GM19324 (cell line): ENCODE measurements at regions not wholly inside any gene's neighbourhood (a gene's known extent, or its start where the extent isn't known, plus 50 kb on each side); places are given as distances from the start of the nearest gene placed in this dataset.

Experiments used
- ATAC-seq: cut with Tn5 transposase; IDR thresholded peaks from one replicate; pipeline ENCODE4 v1.9.1; 2021; ENCODE audit warnings: mild to moderate bottlenecking, moderate library complexity; ENCODE audit not compliant: unreplicated experiment, low FRiP score

DNA sequence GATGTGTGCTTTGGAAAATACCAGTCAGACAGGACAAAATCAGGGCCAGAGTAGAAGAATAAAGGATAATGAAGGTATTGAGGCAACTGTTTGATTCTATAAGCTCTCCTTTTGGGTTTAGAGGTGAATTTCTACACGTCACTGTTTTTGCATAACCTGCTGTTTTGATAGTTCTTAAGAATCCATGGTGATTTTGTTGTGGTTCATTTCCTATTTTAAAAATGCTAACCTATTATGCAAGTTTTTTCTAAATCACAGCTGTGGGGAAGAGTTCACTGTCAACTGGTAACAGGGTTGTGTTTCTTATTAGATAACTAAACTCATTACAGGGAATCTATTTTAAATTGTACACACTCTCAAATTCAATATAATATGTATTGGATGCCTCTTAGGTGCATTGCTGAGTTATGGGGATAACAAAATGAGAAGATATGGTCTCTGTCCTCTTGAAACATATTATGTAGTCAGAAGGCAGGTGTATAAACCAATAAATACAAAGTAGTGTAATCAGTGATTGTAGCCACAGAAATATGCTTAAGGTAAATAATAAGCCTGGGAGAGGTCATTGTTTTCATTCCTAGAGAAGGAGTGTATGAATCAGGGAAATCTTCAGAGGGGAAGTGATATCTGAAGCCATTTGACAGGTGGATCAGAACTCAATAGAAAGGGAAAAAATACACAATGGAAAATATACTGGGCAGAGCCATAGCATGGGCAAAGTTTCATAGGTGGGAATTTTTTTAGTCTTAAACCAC is 192.5 kb downstream of the FAT3 start:
- no peak for ATAC-seq

DNA sequence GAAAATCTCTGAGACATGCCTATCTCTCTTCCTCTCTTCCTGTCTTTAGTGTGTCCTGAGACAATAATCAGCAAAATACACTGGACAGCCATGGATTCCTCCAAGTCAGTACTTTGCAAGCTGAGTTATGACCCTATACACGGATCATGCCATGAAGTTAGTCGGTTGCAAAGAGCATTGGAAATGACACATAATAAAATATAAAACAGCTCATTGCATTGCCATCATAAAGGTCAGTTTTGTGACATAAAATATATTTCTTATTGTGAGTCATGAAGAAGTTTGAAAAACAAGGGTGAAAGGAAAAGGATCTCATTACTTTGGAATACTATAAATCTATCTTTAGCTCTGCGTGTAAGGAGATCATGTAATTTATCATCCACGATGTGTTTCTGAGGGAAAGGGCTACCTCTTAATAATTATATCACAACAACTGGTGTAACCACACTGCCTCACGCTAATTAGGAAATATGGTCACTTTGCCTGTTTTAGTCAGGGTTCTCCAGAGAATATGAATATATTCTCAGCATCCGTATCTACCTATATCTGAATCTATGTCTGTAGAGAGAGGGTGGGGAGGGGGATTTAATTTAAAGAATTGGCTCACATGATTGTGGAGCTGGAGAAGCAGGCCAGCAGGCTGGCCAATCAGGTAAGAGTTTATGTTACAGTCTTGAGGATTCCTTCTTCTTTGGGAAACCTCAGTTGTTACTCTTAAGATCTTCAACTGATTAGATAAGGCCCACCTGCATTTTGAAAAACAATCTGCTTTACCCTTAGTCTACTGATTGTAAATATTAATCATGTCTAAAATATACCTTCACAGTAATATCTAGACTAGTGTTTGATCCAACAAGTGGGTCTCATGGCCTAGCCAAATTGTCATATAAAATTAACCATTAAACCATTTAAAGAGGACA is 198.8 kb downstream of the FAT3 start:
- no peak for ATAC-seq

- no peak for ATAC-seq
These were observed 199.7 kb downstream of the FAT3 start for GRCh38 chr11:92424281-92424680.

DNA sequence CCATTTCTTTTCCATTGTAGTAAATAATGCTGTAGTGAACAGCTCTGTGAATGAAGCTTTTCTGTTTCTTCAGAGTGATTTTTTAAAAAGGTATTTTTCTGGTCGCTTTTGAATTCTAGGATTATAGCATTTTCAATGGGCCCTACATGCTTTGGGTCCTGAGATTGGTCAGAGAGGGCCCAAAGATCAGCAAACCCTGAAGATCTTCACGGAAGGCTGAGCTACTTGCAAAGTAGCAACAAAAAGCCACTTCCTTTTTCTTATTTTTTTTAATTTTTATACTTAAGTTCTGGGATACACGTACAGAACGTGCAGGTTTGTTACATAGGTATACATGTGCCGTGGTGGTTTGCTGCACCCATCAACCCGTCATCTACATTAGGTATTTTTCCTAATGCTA is 200.5 kb downstream of the FAT3 start:
- ATAC-seq: no peak

- ATAC-seq: no peak
These were observed 207.9 kb downstream of the FAT3 start for GRCh38 chr11:92432515-92432914.

DNA sequence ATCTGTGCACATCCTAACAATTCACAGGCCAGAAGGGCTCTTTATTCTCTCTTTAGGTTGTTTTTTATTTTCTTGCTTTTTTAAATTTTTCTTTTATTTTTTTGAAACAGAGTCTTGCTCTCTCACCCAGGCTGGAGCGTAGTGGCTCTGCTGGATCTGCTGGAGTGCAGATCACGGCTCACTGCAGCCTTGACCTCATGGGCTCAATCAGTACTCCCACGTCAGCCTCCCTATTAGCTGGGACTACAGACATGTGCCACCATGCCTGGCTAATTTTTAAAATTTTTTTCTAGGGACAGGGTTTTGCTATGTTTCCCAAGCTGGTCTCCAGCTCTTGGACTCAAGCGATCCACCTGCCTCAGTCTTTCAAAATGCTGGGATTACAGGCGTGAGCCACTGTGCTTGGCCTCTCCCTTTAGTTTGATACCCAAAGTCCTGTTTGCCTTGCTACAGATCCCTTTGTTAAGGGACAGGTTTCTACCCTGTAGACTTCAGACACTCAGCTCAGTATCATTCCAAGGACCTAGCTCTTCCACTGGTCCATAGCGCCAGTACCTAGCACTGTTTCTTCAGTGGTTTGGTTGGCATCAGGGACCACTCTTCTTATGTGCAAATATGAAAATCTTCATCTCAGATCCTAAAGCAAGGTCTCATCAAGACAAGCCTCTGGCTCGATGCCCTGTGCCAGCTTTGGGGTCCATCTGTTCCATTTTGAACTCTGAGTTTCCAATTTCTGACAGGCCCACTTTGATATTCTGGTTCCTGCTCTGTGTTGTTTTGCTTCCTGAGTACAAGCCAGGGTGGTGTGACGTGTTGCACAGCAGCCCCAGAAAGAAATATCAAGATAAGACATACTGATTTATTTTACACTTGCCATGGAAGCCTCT is 211.7 kb downstream of the FAT3 start:
- ATAC-seq: no peak

DNA sequence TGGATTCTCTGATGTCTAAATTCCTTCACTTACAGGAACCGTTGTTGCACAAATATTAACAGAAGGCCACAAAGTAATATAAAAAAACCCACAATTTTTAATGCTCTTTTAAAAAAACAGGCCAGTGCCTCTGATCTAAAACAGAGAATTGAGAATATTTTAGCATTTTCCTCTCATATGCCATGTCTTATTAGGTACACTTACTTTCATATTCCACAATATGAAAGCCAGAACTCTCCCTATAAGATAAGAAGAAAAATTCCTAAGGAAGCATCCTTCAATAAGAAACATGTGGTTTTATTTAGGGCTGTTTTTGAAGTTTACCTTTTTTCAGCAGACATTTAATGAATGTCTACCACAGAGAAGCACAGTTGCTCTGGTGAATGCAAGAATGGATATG is 214.5 kb downstream of the FAT3 start:
- ATAC-seq: no peak

DNA sequence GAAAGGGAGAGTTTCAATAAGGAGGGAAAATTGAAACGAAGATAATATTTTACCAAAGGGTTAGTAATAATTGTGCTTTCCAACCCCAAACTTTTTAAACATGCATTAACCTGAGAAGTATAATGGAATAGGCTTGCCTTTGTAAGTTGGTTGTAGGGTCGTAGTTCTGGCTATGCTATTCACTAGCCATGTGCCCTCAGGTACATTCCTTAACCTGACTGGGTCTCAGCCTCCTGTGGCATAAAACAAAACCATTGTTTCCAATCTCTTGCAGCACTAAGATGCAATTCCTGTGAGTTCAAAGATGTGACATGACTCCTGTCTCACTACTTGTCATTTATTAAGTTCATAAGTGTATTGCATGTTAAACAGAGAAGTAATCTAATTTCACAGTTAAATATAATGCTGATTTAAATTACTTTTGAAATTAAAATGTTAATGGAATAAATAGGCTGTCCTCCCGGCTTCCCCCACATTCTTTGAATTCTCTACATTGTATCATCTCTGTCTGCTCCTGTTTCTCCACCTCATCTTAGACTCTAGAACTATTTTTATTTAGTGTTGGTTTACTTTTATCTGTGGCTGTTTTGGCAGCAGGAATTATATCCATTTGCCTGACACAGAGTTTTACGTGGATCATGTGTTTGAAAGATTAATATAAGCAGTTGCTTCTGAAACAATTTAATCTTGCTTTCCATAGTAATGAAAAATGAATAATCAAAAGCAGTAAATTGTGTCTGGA is 216.3 kb downstream of the FAT3 start:
- ATAC-seq: no peak

GRCh38 chr11:92441443-92441726 is 216.8 kb downstream of the FAT3 start:
- ATAC-seq: no peak

DNA sequence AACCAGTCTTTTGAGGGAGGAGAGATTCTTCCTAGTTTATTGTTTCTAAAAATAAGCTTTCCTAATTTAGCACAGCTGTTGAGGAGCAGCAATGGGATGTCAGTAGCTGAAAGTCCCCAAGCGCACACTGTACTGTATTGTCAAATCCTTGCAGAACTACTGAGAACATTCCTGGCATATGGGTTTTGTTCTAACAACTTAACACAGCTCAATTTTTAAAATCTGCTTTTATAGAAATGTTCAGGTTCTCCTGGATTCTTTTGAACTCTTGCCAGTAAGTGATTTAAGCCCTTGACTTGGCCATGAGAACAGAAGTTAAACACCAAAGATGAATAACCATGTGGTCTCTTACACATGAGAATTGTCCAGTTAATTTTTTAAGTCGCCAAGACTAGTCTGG is 218.6 kb downstream of the FAT3 start:
- ATAC-seq: no peak

DNA sequence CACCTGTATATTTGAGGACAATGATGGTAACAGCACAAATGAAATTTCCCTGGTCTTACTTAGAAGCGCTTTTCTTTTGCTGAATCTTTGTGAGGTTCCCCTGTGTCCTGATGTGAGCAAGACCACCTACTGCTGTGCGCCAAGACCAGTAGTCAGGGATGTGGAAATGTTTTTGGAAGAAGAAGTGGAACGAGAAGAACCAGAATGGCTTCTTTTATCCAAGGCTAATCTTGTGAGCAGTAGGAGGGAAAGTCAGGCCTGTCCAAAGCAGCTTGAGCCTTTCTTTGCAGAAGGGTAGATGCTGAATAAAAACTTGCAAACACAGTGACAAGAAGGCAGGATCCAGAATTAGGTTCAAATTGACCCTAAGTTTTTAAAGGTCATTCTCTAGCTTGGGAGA is 223.0 kb downstream of the FAT3 start:
- ATAC-seq: no peak

GRCh38 chr11:92449222-92449621 is 224.6 kb downstream of the FAT3 start:
- ATAC-seq: no peak

GRCh38 chr11:92449780-92450179 is 225.2 kb downstream of the FAT3 start:
- no peak for ATAC-seq

DNA sequence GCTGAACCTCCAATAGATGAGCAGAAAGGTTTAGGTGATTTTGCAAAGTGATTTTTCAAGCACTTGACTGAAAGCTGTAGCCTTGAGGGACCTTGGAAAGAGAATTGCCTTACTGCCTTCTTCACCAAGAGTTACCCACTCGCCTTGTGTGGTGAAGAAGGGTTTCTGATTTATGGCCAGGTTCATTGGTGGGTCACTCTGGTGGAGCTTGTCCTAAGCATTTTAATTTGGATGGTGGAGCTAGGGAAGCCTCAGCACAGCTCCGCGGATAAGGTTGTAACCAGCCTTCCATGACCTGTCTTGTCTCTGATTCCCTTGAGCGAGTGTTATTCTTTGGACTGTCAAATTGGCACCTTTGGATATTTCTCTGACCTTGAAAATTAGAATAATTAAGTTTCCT is 226.4 kb downstream of the FAT3 start:
- ATAC-seq: no peak

DNA sequence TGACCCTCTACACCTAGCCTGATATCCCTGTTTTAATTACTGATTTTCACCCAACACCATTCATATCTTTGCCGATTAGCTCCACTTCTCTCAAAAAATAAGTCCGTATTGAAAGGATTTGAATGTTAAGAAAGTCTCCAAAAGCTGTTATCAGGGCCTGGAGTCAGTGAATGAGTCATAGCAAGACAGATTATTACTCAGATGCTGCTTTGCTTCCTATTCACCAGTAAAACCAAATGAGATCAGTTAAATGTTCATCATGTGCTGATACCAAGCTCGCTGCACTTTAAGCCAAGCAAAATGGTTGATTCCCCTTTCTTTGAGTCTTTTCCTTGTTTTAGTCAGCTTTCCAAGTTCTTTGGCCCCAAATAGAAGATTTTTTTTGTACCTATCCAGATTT is 228.4 kb downstream of the FAT3 start:
- ATAC-seq: no peak

DNA sequence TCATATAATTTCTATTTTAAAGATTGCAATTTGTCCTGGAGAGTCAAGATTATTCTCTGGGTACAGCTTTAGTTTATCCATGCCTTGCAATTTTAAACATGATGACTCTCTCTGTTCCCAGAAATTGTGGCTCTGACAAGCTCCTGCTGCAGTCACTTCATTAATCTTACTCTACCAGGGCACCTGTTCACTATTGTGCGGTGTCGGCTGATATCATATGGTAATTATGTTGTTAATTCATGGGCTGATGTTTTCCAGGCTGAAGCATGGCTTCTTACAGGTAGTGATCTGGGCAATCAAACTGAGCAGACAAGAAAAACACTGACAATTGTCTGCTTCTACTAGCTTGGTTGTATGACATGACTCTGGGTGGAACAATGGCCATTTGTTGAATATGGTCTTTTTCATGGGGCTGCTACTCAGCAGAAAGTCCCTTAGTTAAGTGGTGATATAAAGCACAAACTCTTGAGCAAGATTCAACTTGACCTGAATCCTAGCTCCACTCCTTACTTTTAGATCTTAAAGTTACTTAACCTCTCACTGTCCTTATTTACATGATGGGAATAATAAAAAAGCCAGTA is 230.7 kb downstream of the FAT3 start:
- no peak for ATAC-seq

GRCh38 chr11:92457250-92457649 is 232.6 kb downstream of the FAT3 start:
- ATAC-seq: no peak

- no peak for ATAC-seq
These were observed 233.9 kb downstream of the FAT3 start for GRCh38 chr11:92458486-92458885.

DNA sequence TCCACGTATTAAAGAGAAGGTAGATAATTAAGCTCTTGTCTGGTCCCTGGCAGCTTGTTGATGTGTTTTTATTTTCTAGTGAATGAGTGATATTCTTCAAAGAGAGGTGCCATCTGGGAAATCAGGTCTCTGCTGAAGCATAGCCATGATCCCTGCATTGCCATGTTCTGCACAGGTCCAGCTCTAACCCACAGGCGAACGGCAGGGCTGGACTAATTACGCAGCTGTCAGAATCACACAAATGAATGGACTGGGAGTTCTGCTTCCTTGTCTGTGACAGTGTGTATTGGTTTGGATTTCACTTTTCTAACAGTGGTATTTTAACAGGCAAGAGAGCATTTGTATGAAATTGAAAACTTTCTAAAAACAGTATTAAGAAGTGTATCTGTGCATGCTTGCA is 235.6 kb downstream of the FAT3 start:
- no peak for ATAC-seq

- ATAC-seq: no peak
These were observed 236.8 kb downstream of the FAT3 start for GRCh38 chr11:92461447-92461846.
